PC-3 (cell line): ENCODE measurements at regions not wholly inside any gene's neighbourhood (a gene's known extent, or its start where the extent isn't known, plus 50 kb on each side); places are given as distances from the start of the nearest gene placed in this dataset.
A peak's percentile ranks its signal among the peaks of the same experiment; 100 is the strongest.
"Not testable (repeated sequence)": the region's sequence is repeated elsewhere in the genome, so short reads cannot be mapped to it uniquely, and the experiment has no call there.

Experiments used
- ATAC-seq: fragments of 200-7000 bp; cut with Tn5 transposase; 2 replicates; pipeline ENCODE4 v1.9.1; 2020; ENCODE audit warnings: mild to moderate bottlenecking, moderate library complexity
- BruUV-seq: library from RNA; stranded (reverse); fragments of 400-500 nt; replicated peaks from 2 replicates; lab custom pipeline; 2021; lab: Mats Ljungman, UMichigan
- CTCF ChIA-PET: fragments of 300-600 bp; sonication (Branson Sonifier 250); formaldehyde crosslinking; loops from one replicate; lab custom pipeline; 2022; ENCODE audit warnings: antibody characterized with exemption; lab: Charles Lee
- POLR2A ChIA-PET: fragments of 300-600 bp; sonication (Branson Sonifier 250); formaldehyde crosslinking; loops from one replicate; lab custom pipeline; 2022; ENCODE audit warnings: antibody characterized with exemption; ENCODE audit not compliant: unreplicated experiment; lab: Charles Lee
- DNase-seq: peaks from one replicate; pipeline ENCODE4 v3.0.0-alpha.2; 2015
- H2AFZ ChIP-seq: fragments of 300-600 bp; sonication (generic); 2 replicates; pipeline ENCODE4 v1.6.0; 2016; ENCODE audit warnings: antibody characterized with exemption, low read length
- H3F3A ChIP-seq: fragments of 300-600 bp; sonication (generic); one replicate; pipeline ENCODE4 v1.6.0; 2017; ENCODE audit warnings: antibody characterized with exemption, low read length, control low read depth, mild to moderate bottlenecking; ENCODE audit not compliant: unreplicated experiment
- H3K27ac ChIP-seq: fragments of 300-600 bp; sonication (generic); 2 replicates; pipeline ENCODE4 v1.5.1; 2016; ENCODE audit warnings: mild to moderate bottlenecking, low read length
- H3K27me3 ChIP-seq: fragments of 300-600 bp; sonication (generic); 2 replicates; pipeline ENCODE4 v1.6.1; 2016; ENCODE audit warnings: low read length, mixed read lengths
- H3K36me3 ChIP-seq: fragments of 300-600 bp; sonication (generic); 2 replicates; pipeline ENCODE4 v1.6.1; 2016; ENCODE audit warnings: low read depth, mixed run types, low read length, mixed read lengths
- H3K4me1 ChIP-seq: fragments of 300-600 bp; sonication (generic); 2 replicates; pipeline ENCODE4 v1.5.1; 2016; ENCODE audit warnings: low read length; ENCODE audit not compliant: insufficient read depth
- H3K4me2 ChIP-seq: fragments of 300-600 bp; sonication (generic); 2 replicates; pipeline ENCODE4 v1.6.0; 2016; ENCODE audit warnings: low read length
- H3K4me3 ChIP-seq: fragments of 300-600 bp; sonication (generic); 2 replicates; pipeline ENCODE4 v1.5.1; 2016; ENCODE audit warnings: mild to moderate bottlenecking, low read length, mixed read lengths
- H3K79me2 ChIP-seq: fragments of 300-600 bp; sonication (generic); 2 replicates; pipeline ENCODE4 v1.6.1; 2017; ENCODE audit warnings: low read length, mixed read lengths
- H3K9ac ChIP-seq: fragments of 300-600 bp; sonication (generic); 2 replicates; pipeline ENCODE4 v1.6.0; 2016; ENCODE audit warnings: mild to moderate bottlenecking, low read length
- H3K9me2 ChIP-seq: fragments of 300-600 bp; sonication (generic); replicated peaks from 2 replicates; pipeline ENCODE4 v1.6.1; 2016; ENCODE audit warnings: mixed run types, low read length, mixed read lengths
- H3K9me3 ChIP-seq: fragments of 300-600 bp; sonication (generic); 2 replicates; pipeline ENCODE4 v1.6.1; 2016; ENCODE audit warnings: low read length, mixed read lengths
- H4K20me1 ChIP-seq: fragments of 300-600 bp; sonication (generic); 2 replicates; pipeline ENCODE4 v1.6.1; 2016; ENCODE audit warnings: low read length, mixed read lengths
- CTCF ChIP-seq: fragments of 300-600 bp; sonication (generic); conservative IDR thresholded peaks from 2 replicates; pipeline ENCODE4 v1.5.1; 2017; ENCODE audit warnings: antibody characterized with exemption, low read depth, mild to moderate bottlenecking, low read length
- EZH2 ChIP-seq: fragments of 300-600 bp; sonication (generic); IDR thresholded peaks from one replicate; pipeline ENCODE4 v1.6.1; 2017; ENCODE audit warnings: antibody characterized with exemption, mild to moderate bottlenecking, low read length; ENCODE audit not compliant: unreplicated experiment
- EZH2phosphoT487 ChIP-seq: fragments of 300-600 bp; sonication (generic); IDR thresholded peaks from 2 replicates; pipeline ENCODE4 v1.6.1; 2018; ENCODE audit warnings: mild to moderate bottlenecking, antibody characterized with exemption, low read length, borderline replicate concordance
- intact Hi-C: fragments of 100-400 bp; cut with micrococcal nuclease; formaldehyde crosslinking; loops from 2 replicates; pipeline ENCODE4 v1.9.0; 2023

- BruUV-seq, result no TSS peak
- no peak for DNase-seq
- Histone ChIP-seq H3K4me3 (no peak overlapping the region), H3K9ac (no peak overlapping the region), H3K9me3 (no peaks in the 10 kb centered on the region), H3K4me2 (no peak overlapping the region), H2AFZ (peak overlapping the region; percentile 3; the same call in 1 of the 2 replicates), H3K4me1 (peaks cover 3% of the 10 kb centered on the region), H3K27ac (no peak overlapping the region), H4K20me1 (no peaks in the 10 kb centered on the region), H3K79me2 (no peaks in the 10 kb centered on the region), H3K27me3 (no peaks in the 10 kb centered on the region), H3K36me3 (no peaks in the 10 kb centered on the region), H3F3A (no peaks in the 10 kb centered on the region), H3K9me2 (no peaks in the 10 kb centered on the region)
- POLR2A ChIA-PET, result interaction anchor here (0.7 kb wide), 2 partner anchors 280 to 1620 kb away, joined by 4 to 7 read pairs; no protein-coding TSS in a partner anchor
- no peak for ATAC-seq
- intact Hi-C loops, result no loop called here
- TF ChIP-seq CTCF (no peak), EZH2 (no peak), EZH2phosphoT487 (no peak)
- CTCF ChIA-PET, result no interaction called here
These were observed 351.7 kb upstream of the ANKRD30A start for GRCh38 chr10:36773652-36774051.

GRCh38 chr10:36771725-36772124 is 353.7 kb upstream of the ANKRD30A start:
- DNase-seq (no peak), ATAC-seq (no peak)
- H3K4me3 ChIP-seq, result no peak overlapping the region
- no peak overlapping the region for H3K4me2 ChIP-seq
- no peaks in the 10 kb centered on the region for H3K36me3 ChIP-seq
- 0 out of 2 replicates have a peak, but pooled peaks cover 2% of the 10 kb centered on the region for H3K4me1 ChIP-seq
- H3K27me3 ChIP-seq, result no peaks in the 10 kb centered on the region
- no peak for TF ChIP-seq EZH2
- no peak for TF ChIP-seq EZH2phosphoT487
- TF ChIP-seq CTCF, result no peak
- POLR2A ChIA-PET, result interaction anchor here (0.6 kb wide), 1 partner anchor 274 kb away, joined by 5 read pairs; no protein-coding TSS in a partner anchor
- intact Hi-C loops, result no loop called here
- H2AFZ ChIP-seq, result no peak overlapping the region
- H3K27ac ChIP-seq, result no peak overlapping the region
- H3F3A ChIP-seq, result no peaks in the 10 kb centered on the region
- no peaks in the 10 kb centered on the region for H3K9me2 ChIP-seq
- no peaks in the 10 kb centered on the region for H4K20me1 ChIP-seq
- no TSS peak for BruUV-seq
- H3K9me3 ChIP-seq, result no peaks in the 10 kb centered on the region
- no peak overlapping the region for H3K9ac ChIP-seq
- CTCF ChIA-PET, result interaction anchor here (1.2 kb wide), 1 partner anchor 46 kb away, joined by 3 read pairs; no protein-coding TSS in a partner anchor
- H3K79me2 ChIP-seq, result no peaks in the 10 kb centered on the region

GRCh38 chr10:36769741-36770140 is 355.7 kb upstream of the ANKRD30A start:
- H3K9me2 ChIP-seq, H3K79me2 ChIP-seq, H3K27me3 ChIP-seq, intact Hi-C loops, H3K9me3 ChIP-seq, ATAC-seq, H3K4me2 ChIP-seq, BruUV-seq, POLR2A ChIA-PET, H2AFZ ChIP-seq, H3K27ac ChIP-seq, H3K4me3 ChIP-seq, H3K9ac ChIP-seq, H3F3A ChIP-seq, H3K36me3 ChIP-seq, DNase-seq, H4K20me1 ChIP-seq: not testable (repeated sequence)
- CTCF ChIA-PET, result interaction anchor here (1.0 kb wide), 1 partner anchor 44 kb away, joined by 3 read pairs; no protein-coding TSS in a partner anchor
- peaks cover 22% of the 10 kb centered on the region for H3K4me1 ChIP-seq
